Esophagus squamous epithelium (tissue), 4 donors: ENCODE measurements at regions not wholly inside any gene's neighbourhood (a gene's known extent, or its start where the extent isn't known, plus 50 kb on each side); places are given as distances from the start of the nearest gene placed in this dataset.

Source experiments
- CTCF ChIP-seq, 6 experiments: fragments of 450-650 bp in 4 of 6; fragments of 200-600 bp in 2 of 6; sonication (generic) in 2 of 6; IDR thresholded peaks; one replicate each; pipeline ENCODE4 v1.5.1; 2016 to 2019; ENCODE audit warnings: antibody characterized with exemption in 6 of 6, mild to moderate bottlenecking in 4 of 6, moderate library complexity in 4 of 6
- POLR2A ChIP-seq, 4 donors: fragments of 450-650 bp; IDR thresholded peaks; one replicate each; pipeline ENCODE4 v1.6.1; 2017; ENCODE audit warnings: antibody characterized with exemption in 4 of 4, mild to moderate bottlenecking in 4 of 4, moderate library complexity in 3 of 4

GRCh38 chr6:86017236-86017635, 374.6 kb upstream of the SYNCRIP start:
- TF ChIP-seq CTCF (IDR thresholded peaks at IDR 0.05) (no peak), POLR2A (IDR thresholded peaks at IDR 0.05) (no peak)
